ENCODE measurements at regions not wholly inside any gene's neighbourhood (a gene's known extent, or its start where the extent isn't known, plus 50 kb on each side); places are given as distances from the start of the nearest gene placed in this dataset.

- DNase-seq, result no peak
Observed at GRCh38 chr20:52859156-52859876, 112.8 kb upstream of the TSHZ2 start.

GRCh38 chr20:52852714-52853113 is 119.4 kb upstream of the TSHZ2 start:
- no peak for DNase-seq

- DNase-seq, result no peak
Observed at GRCh38 chr20:52847731-52848359, 124.3 kb upstream of the TSHZ2 start.

DNA sequence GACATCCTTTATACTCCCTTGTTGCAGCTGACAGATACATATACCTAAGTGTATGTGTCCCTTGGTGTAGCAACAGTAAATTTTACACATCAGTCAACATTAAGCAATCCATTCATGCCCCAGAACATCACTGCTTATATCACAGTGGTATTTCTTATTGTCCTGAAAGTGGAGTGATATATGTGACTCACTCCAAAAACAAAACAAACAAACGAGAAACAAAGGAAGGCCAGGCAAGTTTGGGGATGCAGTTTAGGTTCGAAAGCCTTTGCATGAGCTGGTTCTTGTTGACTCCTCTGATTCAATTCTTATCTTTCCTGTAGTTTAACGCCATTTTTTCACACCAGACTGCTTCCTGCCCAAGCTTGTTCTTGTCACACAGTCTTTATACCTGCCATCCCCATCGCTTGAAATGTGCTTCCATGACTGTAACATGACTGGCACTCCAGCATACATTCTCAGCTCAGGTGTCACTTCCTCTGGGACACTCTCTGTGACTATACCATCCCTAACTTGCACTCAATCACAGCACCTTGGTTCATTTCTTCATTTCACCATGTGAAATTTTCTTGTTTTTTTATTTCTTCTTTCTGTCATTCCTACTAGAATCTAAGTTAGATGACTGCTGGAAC is 125.0 kb upstream of the TSHZ2 start:
- no peak for DNase-seq

- DNase-seq, result no peak
Observed at GRCh38 chr20:52845044-52845443, 127.1 kb upstream of the TSHZ2 start.

GRCh38 chr20:52843425-52843824 is 128.7 kb upstream of the TSHZ2 start:
- no peak for DNase-seq

DNA sequence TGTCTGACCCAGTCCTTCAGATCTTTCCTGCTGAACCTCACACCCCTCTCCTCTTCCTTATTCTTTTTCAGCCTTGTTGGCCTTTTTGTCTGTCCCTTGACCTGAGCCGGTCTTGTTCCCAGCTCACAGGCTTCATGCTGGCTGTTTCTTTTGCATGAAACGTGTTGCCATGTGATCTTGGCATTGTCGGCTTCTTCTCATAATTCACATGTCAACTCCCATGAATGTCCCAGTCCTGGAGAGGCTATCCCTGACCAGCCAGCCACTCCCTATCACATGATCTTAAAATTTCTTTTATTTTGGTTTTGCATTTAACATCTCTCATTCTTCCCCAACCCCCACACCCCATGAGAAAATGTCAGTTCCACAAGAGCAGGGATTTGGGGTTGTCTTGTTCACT is 131.2 kb upstream of the TSHZ2 start:
- DNase-seq, result no peak

DNA sequence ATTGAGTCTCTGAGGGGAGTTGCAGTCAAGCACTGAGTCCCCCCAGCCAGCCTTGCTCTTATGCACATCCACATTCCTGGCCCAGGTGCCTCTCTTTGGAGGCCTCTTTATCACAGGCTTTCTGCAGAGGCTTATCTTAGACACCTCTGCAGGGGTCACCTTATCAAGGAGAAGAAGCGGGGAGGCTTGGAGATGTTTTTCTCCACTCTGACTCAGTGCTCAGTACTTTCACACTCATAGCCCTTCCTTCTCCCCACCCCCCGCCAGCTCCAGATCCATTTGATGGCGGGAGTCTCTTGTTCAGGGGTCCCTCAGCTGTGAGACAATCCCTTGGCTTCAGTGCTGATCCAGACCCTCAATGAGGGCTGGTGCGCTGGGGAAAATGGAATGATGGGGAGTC is 132.1 kb upstream of the TSHZ2 start:
- DNase-seq, result no peak

DNA sequence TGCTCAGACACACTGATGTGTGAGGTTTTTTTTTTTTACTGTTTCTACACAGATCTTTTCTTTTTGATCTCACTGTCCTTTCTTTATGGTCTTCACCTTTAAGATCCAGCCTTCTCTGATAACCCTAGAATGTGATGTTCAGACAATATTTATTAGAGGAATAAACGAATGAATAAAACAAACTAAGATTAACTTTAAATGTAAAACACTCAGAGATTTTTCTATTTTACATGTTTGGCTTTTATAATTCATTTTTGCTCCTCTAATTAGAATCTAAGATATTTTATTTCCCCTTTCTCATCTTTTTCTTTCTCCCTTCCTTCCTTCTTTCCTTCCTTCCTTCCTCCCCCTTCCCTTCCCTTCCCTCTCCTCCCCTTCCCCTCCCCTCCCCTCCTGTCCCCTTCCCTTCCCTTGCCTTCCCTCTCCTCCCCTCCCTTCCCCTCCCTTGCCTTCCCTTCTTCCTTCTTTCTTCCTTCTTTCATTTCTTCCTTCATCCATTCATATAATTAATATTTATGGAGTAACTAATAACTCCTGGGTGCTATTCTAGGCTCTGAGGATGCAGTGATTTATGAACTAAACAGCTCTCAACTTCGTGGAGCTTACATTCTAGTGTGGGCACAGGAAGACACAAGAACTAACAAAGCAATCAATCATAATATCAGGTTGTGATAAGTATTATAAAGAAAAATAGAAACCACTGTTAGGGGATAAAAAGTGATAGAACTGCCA is 133.5 kb upstream of the TSHZ2 start:
- no peak for DNase-seq

DNA sequence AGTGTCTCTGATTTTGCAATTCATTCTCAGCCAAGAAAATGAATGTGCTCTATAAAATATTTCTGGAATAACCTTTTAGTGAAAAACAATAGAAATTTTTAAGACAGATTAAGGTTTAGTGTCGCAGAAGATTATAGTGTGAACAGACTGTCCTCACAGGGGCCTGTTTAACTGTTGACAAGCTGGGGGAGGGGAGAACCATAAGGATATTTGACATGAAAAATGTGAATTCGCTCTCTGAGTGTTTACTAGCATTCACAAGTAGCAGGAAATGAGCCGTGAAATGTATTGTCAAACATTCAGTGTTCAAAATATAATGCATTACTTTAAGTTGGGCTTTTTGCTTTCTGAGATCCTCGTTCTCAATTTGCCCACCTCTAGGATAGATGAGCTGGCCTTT is 134.8 kb upstream of the TSHZ2 start:
- no peak for DNase-seq

DNA sequence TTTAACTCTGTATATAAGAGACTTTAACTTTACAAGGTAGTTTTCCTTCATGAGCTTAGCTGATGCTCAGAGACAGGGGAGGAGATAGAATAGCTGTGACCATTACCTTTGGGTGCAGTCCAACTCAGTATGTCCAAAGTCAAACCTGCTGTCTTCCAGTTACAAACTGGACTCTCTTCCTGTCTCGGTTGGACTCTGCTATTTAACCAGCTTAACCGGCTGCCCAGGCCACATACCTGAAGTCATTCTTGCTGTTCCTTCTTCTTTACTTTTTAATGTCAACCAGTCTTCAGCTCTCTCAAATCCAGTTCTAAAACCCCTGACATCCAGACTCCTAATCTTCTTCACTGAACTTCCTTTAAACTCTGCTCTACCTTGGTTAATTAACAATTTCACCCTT is 138.3 kb upstream of the TSHZ2 start:
- DNase-seq, result no peak

- DNase-seq, result no peak
Observed at GRCh38 chr20:52832151-52832774, 139.9 kb upstream of the TSHZ2 start.

DNA sequence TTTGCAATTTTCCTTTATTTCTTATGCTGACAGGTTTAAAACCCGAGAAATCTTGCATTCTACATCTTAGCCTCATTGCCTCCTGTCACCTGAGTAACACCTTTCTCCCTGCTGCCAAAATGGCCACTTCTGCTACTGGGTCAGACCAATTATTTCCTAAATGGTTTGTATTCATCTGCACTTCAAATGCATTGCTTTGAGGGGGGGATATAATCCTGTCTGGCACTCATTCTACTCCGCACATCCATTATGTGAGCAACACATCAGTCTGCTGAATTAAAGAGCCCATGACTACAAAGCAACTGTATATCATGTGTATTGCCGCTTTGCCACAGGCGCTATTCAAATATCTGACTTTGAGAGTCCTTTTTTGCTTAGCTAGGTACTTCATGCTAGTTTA is 141.6 kb upstream of the TSHZ2 start:
- no peak for DNase-seq

- no peak for DNase-seq
Observed at GRCh38 chr20:52829111-52829510, 143.0 kb upstream of the TSHZ2 start.

GRCh38 chr20:52828199-52828598 is 144.0 kb upstream of the TSHZ2 start:
- no peak for DNase-seq

DNA sequence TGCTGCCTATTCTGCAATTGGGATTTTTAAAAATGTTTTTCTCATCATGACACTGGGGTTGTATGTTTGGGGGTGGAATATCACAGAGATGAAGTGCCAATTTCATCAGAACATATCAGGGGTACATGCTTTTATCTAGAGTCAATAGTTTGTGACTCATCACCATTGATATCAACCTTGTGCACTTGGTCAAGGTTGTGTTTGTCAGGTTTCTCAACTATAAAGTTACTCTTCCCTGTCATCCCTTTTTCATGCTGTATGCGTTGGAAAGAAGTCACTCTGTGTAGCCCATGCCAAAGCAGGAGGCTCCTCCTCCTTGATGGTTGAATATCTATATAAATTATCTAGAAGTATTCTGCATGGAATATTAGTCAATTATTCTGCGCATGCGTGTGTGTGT is 145.4 kb upstream of the TSHZ2 start:
- no peak for DNase-seq

DNA sequence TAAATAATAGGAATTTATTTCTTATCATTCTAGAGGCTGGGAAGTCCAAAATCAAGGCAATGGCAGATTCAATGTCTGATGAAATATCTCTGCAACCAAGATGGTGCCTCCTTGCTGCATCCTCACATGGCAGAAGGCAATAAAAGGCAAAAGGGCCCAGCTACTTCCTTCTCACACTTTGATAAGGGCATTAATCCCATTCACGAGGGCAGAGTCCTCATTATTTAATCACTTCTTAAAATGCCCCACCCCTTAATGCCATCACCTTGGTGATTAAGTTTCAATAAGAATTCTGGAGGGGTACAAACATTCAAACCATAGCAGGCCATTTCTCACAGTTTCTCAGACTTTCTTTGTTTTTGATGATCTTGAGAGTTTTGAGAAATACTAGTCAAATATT is 145.8 kb upstream of the TSHZ2 start:
- DNase-seq, result no peak

DNA sequence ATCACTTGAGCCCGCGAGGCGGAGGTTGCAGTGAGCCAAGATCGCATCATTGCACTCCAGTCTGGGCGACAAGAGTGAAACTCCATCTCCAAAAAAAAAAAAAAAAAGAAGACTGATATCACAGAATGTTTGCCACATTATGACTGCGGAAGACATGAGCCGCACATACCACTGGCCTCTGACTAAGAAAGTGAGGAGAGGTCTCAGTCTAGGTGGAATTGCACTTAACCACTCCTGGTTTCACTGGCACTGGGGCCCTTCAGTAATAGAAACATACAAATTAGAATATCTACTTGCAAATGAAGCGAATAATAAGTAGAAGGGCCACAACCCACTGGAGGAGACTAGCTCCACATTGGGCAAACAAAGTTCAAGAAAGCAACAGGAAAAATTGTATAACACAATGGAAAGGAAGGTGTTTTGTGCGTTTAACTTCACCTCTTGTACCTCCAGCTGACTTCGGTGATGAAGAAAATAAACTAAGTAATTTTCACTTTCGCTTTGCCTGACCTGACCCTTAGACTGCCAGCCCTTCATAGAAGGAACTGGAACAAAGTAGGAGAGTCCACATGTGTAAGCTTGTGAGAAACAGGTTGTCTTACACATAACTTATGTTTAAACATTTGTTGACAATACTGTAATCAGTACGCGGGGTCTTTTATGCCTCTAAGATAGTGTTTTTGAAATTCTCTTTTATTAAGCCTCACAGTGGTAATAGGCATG is 147.5 kb upstream of the TSHZ2 start:
- DNase-seq, result no peak

GRCh38 chr20:52823303-52823702 is 148.9 kb upstream of the TSHZ2 start:
- DNase-seq, result no peak

- DNase-seq, result no peak
Observed at GRCh38 chr20:52820641-52821292, 151.4 kb upstream of the TSHZ2 start.

DNA sequence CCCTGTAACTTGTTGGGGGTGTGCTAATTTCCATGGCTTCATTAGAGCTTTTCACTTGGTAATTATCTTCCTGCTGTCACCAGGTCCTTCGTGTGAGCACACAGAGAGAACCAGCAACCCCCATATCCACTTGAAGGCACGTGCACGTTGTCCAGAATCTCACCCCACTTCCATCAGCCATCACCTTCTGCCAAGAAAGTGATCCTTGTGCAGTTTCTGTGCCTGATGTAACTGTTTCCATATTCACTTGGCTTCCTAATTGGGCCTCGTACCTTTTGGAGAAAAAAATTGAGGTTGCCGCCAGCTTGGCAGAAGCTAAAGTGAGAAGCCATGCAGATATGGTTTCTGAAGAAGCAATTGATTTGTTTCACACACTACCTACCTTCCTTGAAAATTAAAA is 153.7 kb upstream of the TSHZ2 start:
- DNase-seq, result no peak

DNA sequence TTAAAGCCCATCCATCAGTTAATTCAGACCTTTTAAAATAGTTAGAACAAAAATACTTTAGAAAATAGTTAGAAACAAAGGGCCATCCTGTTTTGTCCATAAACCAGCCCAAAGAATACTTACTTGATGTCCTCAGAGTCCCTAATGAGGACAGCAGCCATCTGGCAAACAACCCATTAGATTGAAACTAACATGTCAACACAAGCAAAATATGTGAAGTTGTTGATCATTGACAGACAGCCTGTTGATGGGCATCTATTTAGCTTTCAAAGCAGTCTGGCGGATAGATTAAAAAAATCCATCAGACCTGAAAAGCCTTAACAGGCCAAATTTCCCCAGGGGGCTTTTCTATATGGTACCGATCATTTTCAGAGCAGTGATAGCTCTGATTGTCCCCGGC is 154.2 kb upstream of the TSHZ2 start:
- no peak for DNase-seq

Data from skin of body (tissue), 1 donor.